GM19035 (cell line): ENCODE measurements at regions not wholly inside any gene's neighbourhood (a gene's known extent, or its start where the extent isn't known, plus 50 kb on each side); places are given as distances from the start of the nearest gene placed in this dataset.

Source experiments
- ATAC-seq: cut with Tn5 transposase; IDR thresholded peaks from one replicate; pipeline ENCODE4 v1.9.1; 2021; ENCODE audit not compliant: unreplicated experiment

GRCh38 chr4:176971576-176972115 lies 178.9 kb upstream of the VEGFC start:
- ATAC-seq = no peak

DNA sequence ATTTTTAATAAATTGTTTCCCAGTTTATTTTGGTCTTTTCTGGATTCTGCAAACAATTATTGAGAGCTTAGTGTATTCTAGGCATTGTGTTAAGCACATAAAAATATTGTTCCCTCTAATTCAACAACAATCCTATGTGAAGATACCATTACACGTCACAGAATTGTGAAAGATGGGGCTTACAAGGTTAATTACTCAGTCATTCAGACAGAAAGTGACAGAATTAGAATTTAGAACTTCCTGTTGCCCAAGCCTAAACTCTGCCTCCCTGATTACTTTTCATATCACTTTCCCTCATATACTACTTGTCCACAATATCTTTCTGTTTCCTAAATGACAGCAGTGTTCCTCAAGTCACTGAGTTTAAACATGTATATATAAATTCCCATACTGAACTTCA lies 186.7 kb upstream of the VEGFC start:
- ATAC-seq = no peak

- ATAC-seq = no peak
These were observed 188.4 kb upstream of the VEGFC start for GRCh38 chr4:176981074-176981473.

DNA sequence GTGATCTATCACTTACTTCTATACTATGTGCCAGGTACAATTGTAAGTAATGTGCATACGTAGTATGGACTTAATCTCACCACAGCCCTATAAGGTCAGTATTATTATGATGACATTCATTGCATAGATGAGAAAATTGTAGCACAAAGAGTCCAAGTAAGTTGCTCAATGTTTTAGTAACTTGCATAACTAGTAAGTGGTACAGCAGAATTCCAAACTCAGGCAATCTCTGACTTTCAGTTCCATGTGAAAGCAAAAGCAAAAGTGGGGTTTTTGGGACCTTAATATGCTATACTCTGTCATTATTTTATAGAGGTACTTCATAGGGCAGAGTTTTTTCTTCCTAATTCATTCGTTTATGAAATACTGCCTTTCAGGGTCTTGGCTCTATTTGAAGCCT lies 188.8 kb upstream of the VEGFC start:
- no peak for ATAC-seq

DNA sequence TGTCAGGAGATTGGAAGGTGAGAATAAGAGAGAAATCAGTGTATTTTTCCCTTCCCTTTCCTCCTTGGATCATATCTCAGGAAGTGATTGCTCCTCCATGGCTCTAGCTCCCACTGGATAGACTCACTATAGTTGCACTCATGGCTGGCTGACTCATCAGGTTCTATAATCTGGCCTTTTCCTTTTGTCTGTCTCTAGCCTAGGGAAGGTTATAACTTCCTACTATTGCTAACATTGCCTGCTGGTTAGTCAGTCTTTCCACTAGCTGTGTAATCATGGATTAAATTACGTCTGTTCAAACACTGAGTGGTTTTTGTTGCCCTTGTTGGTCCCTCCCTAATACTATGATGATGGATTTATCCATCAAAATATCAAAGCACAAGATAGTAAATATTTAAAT lies 195.5 kb upstream of the VEGFC start:
- no peak for ATAC-seq

DNA sequence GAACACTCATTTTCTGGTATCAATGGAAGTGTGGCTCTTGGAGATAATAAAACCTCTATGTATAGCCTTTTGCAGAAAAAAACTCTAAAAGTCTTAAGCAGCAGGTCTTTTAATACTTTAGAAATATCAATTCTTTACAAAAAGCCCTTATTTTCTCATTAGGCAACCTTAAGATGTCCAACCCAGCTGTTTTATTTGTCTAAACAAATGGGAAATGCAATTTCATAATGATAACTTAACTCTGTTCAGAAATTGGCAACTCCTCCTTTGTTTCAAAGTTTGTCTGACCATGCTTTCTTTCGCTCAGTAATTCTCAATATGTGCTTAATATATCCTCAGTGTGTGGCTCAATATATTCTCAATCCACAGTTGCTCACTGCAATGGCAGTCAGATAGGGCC lies 196.5 kb upstream of the VEGFC start:
- ATAC-seq = no peak

DNA sequence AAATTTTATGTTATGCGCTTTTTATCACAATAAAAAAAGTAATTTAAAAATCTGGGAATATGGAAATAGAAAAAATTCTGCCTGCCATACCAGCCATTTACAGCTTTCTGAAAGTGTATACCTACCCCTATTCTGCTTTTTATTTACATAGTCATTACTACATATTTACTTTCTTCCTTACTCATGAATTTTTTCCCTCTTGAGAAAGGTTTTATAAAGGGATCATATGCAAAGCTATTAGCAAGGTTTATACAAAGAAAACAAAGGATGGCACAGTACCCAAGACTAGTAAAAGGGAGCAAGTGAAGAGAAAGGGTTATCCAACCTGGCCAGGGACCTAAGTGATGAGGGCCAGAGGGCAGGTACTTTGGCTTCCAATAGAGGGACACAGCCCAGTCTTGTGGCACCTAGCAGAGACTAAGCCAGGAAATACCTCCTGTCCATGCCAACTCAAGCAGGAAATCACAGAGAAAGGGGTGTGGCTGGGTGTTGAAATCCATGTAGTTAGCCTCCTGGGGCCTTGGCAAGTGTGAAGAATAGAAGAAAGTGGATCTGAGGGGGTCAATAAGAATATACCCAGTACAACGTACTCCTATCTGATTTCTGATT lies 207.3 kb upstream of the VEGFC start:
- no peak for ATAC-seq

- ATAC-seq = no peak
These were observed 208.8 kb upstream of the VEGFC start for GRCh38 chr4:177001271-177002175.

- ATAC-seq = no peak
These were observed 213.0 kb upstream of the VEGFC start for GRCh38 chr4:177005674-177006230.

GRCh38 chr4:177006331-177006730 lies 213.6 kb upstream of the VEGFC start:
- no peak for ATAC-seq

DNA sequence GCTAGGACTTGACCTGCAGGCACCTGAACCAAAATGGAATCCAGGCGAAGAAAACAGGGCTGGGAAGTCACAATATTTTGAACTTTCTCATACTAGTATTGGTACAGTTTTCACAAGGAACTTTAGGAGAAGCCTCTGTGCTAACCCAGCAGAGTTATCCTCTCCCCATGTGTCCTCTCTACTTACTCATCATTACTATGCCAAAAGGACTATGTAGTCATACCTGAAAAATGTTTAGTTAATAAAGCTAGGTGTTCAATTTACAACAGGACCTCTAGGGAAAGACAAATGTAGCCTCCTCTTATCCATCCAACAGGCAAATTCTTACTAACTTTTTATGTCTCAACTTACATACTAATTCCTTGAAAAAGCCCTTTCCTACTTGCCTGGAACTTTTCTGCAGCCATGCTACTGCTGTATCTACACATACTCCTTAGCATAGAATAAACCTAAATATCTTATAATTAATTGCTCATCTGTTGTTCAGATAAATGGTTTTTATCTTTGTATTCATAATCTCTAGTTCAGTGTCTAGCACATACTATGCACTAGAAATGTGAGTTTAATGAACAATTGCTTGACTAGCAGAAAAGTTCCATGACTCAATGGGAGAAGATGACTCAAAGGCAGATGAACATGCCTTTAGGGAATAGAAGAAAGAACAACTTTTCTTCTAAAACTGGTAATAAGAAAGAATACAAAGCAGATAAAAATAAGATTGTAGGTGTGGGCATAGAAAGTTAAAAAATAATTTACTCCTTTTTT lies 215.5 kb upstream of the VEGFC start:
- ATAC-seq = no peak

- ATAC-seq = no peak
These were observed 216.2 kb upstream of the VEGFC start for GRCh38 chr4:177008836-177009501.

- no peak for ATAC-seq
These were observed 217.7 kb upstream of the VEGFC start for GRCh38 chr4:177010418-177010817.

DNA sequence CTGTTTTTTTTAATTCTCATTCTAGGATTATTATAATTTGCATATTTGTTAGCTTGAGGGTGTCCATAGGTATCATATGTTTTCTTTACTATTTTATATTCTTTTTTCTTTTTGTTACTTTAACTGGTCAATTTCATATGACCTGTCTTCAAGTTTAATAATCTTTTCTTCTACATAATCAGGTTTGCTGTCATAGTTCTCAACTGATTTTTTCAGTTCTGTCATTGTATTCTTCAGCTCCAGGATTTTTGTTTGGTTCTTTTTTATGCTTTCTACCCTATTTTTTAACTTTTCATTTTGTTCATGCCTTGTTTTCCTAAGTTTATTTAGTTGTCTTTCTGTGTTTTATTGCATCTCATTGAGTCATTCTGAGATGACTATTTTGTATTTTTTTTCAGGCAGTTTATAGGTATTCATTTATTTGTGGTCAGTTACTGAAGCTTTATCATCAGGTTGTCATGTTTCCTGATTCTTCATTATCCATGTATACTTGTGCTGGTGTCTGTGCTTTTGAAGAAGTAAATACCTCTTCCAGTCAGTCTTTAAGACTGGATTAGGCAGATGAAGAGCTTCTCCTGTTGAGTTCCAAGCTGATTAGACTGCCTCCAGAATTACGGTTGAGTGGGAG lies 220.3 kb upstream of the VEGFC start:
- no peak for ATAC-seq

- no peak for ATAC-seq
These were observed 223.9 kb upstream of the VEGFC start for GRCh38 chr4:177016541-177017141.

- ATAC-seq = no peak
These were observed 231.2 kb upstream of the VEGFC start for GRCh38 chr4:177023951-177024350.

DNA sequence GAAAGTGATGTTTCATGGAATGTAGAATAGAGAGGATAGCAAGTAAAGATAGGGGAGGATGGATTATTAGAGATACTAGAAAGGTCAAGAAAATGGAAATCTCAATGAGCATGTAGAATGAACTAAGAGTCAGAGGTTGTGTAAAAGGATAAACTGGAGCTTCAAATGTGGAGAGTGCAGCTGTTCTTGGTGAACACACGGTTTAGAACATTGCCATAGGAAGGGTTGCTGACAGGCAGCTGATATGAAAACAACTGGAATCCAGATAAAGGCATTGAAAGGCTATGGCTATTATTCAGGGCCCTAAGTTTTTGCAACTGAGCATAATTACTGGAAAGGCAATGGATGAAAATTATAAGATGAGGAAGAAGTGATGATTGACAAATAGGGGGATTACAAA lies 239.6 kb upstream of the VEGFC start:
- no peak for ATAC-seq

DNA sequence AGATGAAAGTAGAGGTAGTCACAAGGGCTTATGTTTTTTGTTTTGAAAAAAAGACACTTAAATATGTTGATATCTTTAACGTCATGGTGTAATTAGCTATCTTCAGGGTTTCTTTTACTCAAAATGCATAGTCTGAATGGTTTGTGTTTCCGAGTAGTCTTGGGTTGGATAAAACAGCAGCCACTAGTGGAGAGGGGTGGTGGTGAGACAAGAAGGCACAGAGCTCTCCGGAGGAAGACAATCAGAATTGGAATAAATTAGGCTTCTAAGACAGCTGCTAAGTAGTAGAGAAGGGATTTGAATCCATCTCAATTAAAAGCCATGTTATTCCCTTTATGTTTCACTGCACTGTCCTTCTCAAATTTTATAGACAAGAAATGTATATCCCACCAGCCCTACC lies 240.4 kb upstream of the VEGFC start:
- no peak for ATAC-seq

GRCh38 chr4:177033632-177034031 lies 240.9 kb upstream of the VEGFC start:
- ATAC-seq = no peak

DNA sequence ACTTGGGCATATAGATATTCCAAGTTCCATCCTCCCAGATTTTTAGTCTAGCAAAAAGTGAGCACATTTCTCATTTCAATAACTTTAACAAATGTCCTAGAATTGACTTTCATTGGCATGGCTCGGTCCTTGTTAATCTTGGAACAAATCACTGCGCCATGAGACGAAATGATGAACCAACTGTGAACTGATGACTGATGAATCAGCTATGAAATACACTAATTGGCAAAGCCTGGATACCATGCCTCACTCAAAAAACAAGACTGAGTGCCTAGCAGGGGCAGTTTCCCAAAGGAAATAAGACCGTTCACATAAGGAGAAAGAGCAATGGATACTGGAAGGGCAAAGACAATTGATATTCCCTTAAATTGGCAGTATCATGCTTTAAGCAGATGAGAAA lies 248.6 kb upstream of the VEGFC start:
- ATAC-seq = no peak
